OCI-LY1 (cell line): ENCODE measurements at regions not wholly inside any gene's neighbourhood (a gene's known extent, or its start where the extent isn't known, plus 50 kb on each side); places are given as distances from the start of the nearest gene placed in this dataset.

Source experiments
- H2AFZ ChIP-seq: fragments of 200-600 bp; sonication (generic), shearing (Covaris generic); 2 replicates; pipeline ENCODE4 v1.6.0; 2014; ENCODE audit warnings: antibody characterized with exemption, mild to moderate bottlenecking, low read length
- H3F3A ChIP-seq: fragments of 200-600 bp; sonication (generic), shearing (Covaris generic); 2 replicates; pipeline ENCODE4 v1.6.0; 2014; ENCODE audit warnings: mild to moderate bottlenecking, antibody characterized with exemption, low read length, moderate library complexity; ENCODE audit not compliant: insufficient read depth
- H3K27ac ChIP-seq: fragments of 200-600 bp; sonication (generic); 2 replicates; pipeline ENCODE4 v1.5.1; 2014; ENCODE audit warnings: low read length, mixed run types, mild to moderate bottlenecking, low read depth; ENCODE audit not compliant: poor library complexity, severe bottlenecking
- H3K27me3 ChIP-seq: fragments of 200-600 bp; sonication (generic); 2 replicates; pipeline ENCODE4 v1.6.0; 2014; ENCODE audit warnings: antibody characterized with exemption, mild to moderate bottlenecking, low read length, moderate library complexity; ENCODE audit not compliant: insufficient read depth
- H3K36me3 ChIP-seq: fragments of 200-600 bp; sonication (generic); 2 replicates; pipeline ENCODE4 v1.6.1; 2014; ENCODE audit warnings: mild to moderate bottlenecking, antibody characterized with exemption, low read length, moderate library complexity, mixed read lengths; ENCODE audit not compliant: insufficient read depth
- H3K4me1 ChIP-seq: fragments of 200-600 bp; sonication (generic); 2 replicates; pipeline ENCODE4 v1.5.1; 2014; ENCODE audit warnings: mild to moderate bottlenecking, low read length, moderate library complexity; ENCODE audit not compliant: insufficient read depth, severe bottlenecking
- H3K4me2 ChIP-seq: fragments of 200-600 bp; sonication (generic), shearing (Covaris generic); 2 replicates; pipeline ENCODE4 v1.6.1; 2014; ENCODE audit warnings: low read length
- H3K4me3 ChIP-seq: fragments of 200-600 bp; sonication (generic); 2 replicates; pipeline ENCODE4 v1.5.1; 2014; ENCODE audit warnings: low read length, low read depth, mild to moderate bottlenecking, mixed read lengths; ENCODE audit not compliant: poor library complexity, severe bottlenecking
- H3K79me2 ChIP-seq: fragments of 200-600 bp; shearing (Covaris generic); 2 replicates; pipeline ENCODE4 v1.6.1; 2016; ENCODE audit warnings: mixed run types, low read length, mixed read lengths; ENCODE audit not compliant: insufficient read depth
- H3K9ac ChIP-seq: fragments of 200-600 bp; sonication (generic), shearing (Covaris generic); 2 replicates; pipeline ENCODE4 v1.6.1; 2014; ENCODE audit warnings: mild to moderate bottlenecking, low read length, mixed read lengths
- H3K9me2 ChIP-seq: fragments of 200-600 bp; sonication (generic), shearing (Covaris generic); 2 replicates; pipeline ENCODE4 v1.6.1; 2014; ENCODE audit warnings: low read depth, mild to moderate bottlenecking, low read length, mixed read lengths
- H3K9me3 ChIP-seq: fragments of 200-600 bp; shearing (Covaris generic); 2 replicates; pipeline ENCODE4 v1.6.1; 2014; ENCODE audit warnings: low read length, mixed read lengths
- H4K20me1 ChIP-seq: fragments of 200-600 bp; sonication (generic), shearing (Covaris generic); 2 replicates; pipeline ENCODE4 v1.6.0; 2016; ENCODE audit warnings: mild to moderate bottlenecking, low read length; ENCODE audit not compliant: insufficient read depth
- EZH2 ChIP-seq: fragments of 200-600 bp; sonication (generic), shearing (Covaris generic); IDR thresholded peaks from 2 replicates; pipeline ENCODE4 v1.8.0; 2017; ENCODE audit warnings: borderline replicate concordance, mixed run types, mild to moderate bottlenecking, antibody characterized with exemption, low read length, moderate library complexity, mixed read lengths
- TF ChIP-seq, protein P1 (sequence below): fragments of 200-600 bp; sonication (generic), shearing (Covaris generic); IDR thresholded peaks from 2 replicates; pipeline ENCODE4 v1.5.1; 2017; ENCODE audit warnings: mild to moderate bottlenecking, antibody characterized with exemption, low read length, moderate library complexity, mixed read lengths

DNA sequence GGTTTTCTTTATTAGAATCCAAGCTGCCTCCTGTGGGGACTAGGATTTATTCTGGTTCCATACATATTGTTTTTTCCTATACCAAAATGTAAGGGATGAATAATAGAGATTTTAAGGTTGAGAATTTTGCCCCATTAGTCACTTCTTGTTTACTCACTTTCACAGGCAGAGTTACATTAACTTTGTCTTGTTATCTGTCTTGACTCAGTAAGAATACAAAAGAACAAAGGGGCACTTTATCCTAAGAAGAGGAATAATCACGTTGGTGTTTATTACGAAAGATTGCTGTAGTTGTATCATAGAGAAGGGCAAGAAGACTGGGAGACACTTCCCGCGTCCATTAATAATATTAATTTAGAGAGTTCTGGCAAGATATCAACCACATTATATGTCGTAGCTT, 599.7 kb upstream of the FTMT start:
- H3K9me3 ChIP-seq, result no peaks in the 10 kb centered on the region
- no peaks in the 10 kb centered on the region for H3K36me3 ChIP-seq
- H3K4me3 ChIP-seq, result no peak overlapping the region
- no peaks in the 10 kb centered on the region for H3K4me1 ChIP-seq
- H3K9me2 ChIP-seq, result no peaks in the 10 kb centered on the region
- H3F3A ChIP-seq, result no peaks in the 10 kb centered on the region
- TF ChIP-seq, protein P1, sequence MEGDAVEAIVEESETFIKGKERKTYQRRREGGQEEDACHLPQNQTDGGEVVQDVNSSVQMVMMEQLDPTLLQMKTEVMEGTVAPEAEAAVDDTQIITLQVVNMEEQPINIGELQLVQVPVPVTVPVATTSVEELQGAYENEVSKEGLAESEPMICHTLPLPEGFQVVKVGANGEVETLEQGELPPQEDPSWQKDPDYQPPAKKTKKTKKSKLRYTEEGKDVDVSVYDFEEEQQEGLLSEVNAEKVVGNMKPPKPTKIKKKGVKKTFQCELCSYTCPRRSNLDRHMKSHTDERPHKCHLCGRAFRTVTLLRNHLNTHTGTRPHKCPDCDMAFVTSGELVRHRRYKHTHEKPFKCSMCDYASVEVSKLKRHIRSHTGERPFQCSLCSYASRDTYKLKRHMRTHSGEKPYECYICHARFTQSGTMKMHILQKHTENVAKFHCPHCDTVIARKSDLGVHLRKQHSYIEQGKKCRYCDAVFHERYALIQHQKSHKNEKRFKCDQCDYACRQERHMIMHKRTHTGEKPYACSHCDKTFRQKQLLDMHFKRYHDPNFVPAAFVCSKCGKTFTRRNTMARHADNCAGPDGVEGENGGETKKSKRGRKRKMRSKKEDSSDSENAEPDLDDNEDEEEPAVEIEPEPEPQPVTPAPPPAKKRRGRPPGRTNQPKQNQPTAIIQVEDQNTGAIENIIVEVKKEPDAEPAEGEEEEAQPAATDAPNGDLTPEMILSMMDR, result no peak
- TF ChIP-seq EZH2, result no peak
- no peak overlapping the region for H2AFZ ChIP-seq
- H3K9ac ChIP-seq, result no peak overlapping the region
- H3K79me2 ChIP-seq, result no peaks in the 10 kb centered on the region
- no peaks in the 10 kb centered on the region for H4K20me1 ChIP-seq
- H3K4me2 ChIP-seq, result no peak overlapping the region
- no peaks in the 10 kb centered on the region for H3K27me3 ChIP-seq
- H3K27ac ChIP-seq, result no peak overlapping the region

DNA sequence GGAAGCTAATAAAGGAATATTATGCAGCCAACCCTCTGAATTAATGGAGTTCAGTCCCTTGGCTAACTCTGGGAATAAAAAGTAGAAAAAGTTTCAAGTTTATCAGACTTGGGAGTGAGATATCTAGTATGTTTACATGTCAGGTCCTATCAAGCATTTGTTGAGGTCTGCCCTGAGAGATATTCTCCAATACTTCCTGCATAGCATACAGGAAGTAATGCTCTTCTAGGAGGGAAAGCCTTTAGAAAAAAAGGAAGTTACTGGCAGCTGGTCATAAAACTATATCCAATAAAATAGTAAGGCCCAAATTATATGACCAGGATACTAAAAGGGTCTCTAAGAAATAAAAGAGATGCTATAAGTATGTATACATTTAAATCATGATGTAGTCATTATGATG, 594.1 kb upstream of the FTMT start:
- no peaks in the 10 kb centered on the region for H3K36me3 ChIP-seq
- H3K27ac ChIP-seq, result no peak overlapping the region
- H3K9ac ChIP-seq, result no peak overlapping the region
- no peaks in the 10 kb centered on the region for H3K9me2 ChIP-seq
- no peaks in the 10 kb centered on the region for H3K79me2 ChIP-seq
- H2AFZ ChIP-seq, result no peak overlapping the region
- no peaks in the 10 kb centered on the region for H3K9me3 ChIP-seq
- H4K20me1 ChIP-seq, result no peaks in the 10 kb centered on the region
- no peaks in the 10 kb centered on the region for H3K27me3 ChIP-seq
- no peaks in the 10 kb centered on the region for H3F3A ChIP-seq
- no peak overlapping the region for H3K4me3 ChIP-seq
- no peak for TF ChIP-seq EZH2
- TF ChIP-seq, protein P1, result no peak
- H3K4me1 ChIP-seq, result no peaks in the 10 kb centered on the region
- no peak overlapping the region for H3K4me2 ChIP-seq

DNA sequence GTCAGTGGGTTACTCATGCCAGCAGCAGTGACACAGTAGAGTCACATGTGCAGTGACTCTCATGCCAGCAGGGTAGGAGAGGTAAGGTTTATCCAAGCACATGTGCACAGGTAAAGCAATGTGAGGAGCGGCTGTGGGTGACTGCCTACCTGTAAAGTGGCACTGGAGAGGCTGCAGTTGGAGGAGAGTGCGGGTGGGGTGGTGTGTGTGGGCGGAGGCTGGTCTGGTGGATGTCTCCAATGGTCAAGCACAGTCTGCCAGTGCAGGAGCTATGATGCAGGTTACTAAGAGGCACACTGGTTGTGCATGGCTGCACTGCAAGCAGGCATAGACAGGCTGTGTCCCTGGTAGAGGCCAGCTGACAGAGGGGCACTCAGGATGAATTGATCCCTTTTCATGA, 588.2 kb upstream of the FTMT start:
- no peaks in the 10 kb centered on the region for H3K9me2 ChIP-seq
- TF ChIP-seq, protein P1, result no peak
- TF ChIP-seq EZH2, result no peak
- no peaks in the 10 kb centered on the region for H3F3A ChIP-seq
- H2AFZ ChIP-seq, result no peak overlapping the region
- no peaks in the 10 kb centered on the region for H3K27me3 ChIP-seq
- no peaks in the 10 kb centered on the region for H3K4me1 ChIP-seq
- H3K4me3 ChIP-seq, result no peak overlapping the region
- no peak overlapping the region for H3K4me2 ChIP-seq
- no peaks in the 10 kb centered on the region for H3K36me3 ChIP-seq
- H3K9ac ChIP-seq, result no peak overlapping the region
- H3K79me2 ChIP-seq, result no peaks in the 10 kb centered on the region
- no peaks in the 10 kb centered on the region for H4K20me1 ChIP-seq
- H3K9me3 ChIP-seq, result no peaks in the 10 kb centered on the region
- H3K27ac ChIP-seq, result no peak overlapping the region
